PC-3 (cell line): ENCODE measurements at regions not wholly inside any gene's neighbourhood (a gene's known extent, or its start where the extent isn't known, plus 50 kb on each side); places are given as distances from the start of the nearest gene placed in this dataset.

Experiments
- ATAC-seq: fragments of 200-7000 bp; cut with Tn5 transposase; 2 replicates; pipeline ENCODE4 v1.9.1; 2020; ENCODE audit warnings: mild to moderate bottlenecking, moderate library complexity
- BruUV-seq: library from RNA; stranded (reverse); fragments of 400-500 nt; replicated peaks from 2 replicates; lab custom pipeline; 2021; lab: Mats Ljungman, UMichigan
- CTCF ChIA-PET: fragments of 300-600 bp; sonication (Branson Sonifier 250); formaldehyde crosslinking; loops from one replicate; lab custom pipeline; 2022; ENCODE audit warnings: antibody characterized with exemption; lab: Charles Lee
- POLR2A ChIA-PET: fragments of 300-600 bp; sonication (Branson Sonifier 250); formaldehyde crosslinking; loops from one replicate; lab custom pipeline; 2022; ENCODE audit warnings: antibody characterized with exemption; ENCODE audit not compliant: unreplicated experiment; lab: Charles Lee
- DNase-seq: peaks from one replicate; pipeline ENCODE4 v3.0.0-alpha.2; 2015
- H2AFZ ChIP-seq: fragments of 300-600 bp; sonication (generic); 2 replicates; pipeline ENCODE4 v1.6.0; 2016; ENCODE audit warnings: antibody characterized with exemption, low read length
- H3F3A ChIP-seq: fragments of 300-600 bp; sonication (generic); one replicate; pipeline ENCODE4 v1.6.0; 2017; ENCODE audit warnings: antibody characterized with exemption, low read length, control low read depth, mild to moderate bottlenecking; ENCODE audit not compliant: unreplicated experiment
- H3K27ac ChIP-seq: fragments of 300-600 bp; sonication (generic); 2 replicates; pipeline ENCODE4 v1.5.1; 2016; ENCODE audit warnings: mild to moderate bottlenecking, low read length
- H3K27me3 ChIP-seq: fragments of 300-600 bp; sonication (generic); 2 replicates; pipeline ENCODE4 v1.6.1; 2016; ENCODE audit warnings: low read length, mixed read lengths
- H3K36me3 ChIP-seq: fragments of 300-600 bp; sonication (generic); 2 replicates; pipeline ENCODE4 v1.6.1; 2016; ENCODE audit warnings: low read depth, mixed run types, low read length, mixed read lengths
- H3K4me1 ChIP-seq: fragments of 300-600 bp; sonication (generic); 2 replicates; pipeline ENCODE4 v1.5.1; 2016; ENCODE audit warnings: low read length; ENCODE audit not compliant: insufficient read depth
- H3K4me2 ChIP-seq: fragments of 300-600 bp; sonication (generic); 2 replicates; pipeline ENCODE4 v1.6.0; 2016; ENCODE audit warnings: low read length
- H3K4me3 ChIP-seq: fragments of 300-600 bp; sonication (generic); 2 replicates; pipeline ENCODE4 v1.5.1; 2016; ENCODE audit warnings: mild to moderate bottlenecking, low read length, mixed read lengths
- H3K79me2 ChIP-seq: fragments of 300-600 bp; sonication (generic); 2 replicates; pipeline ENCODE4 v1.6.1; 2017; ENCODE audit warnings: low read length, mixed read lengths
- H3K9ac ChIP-seq: fragments of 300-600 bp; sonication (generic); 2 replicates; pipeline ENCODE4 v1.6.0; 2016; ENCODE audit warnings: mild to moderate bottlenecking, low read length
- H3K9me2 ChIP-seq: fragments of 300-600 bp; sonication (generic); replicated peaks from 2 replicates; pipeline ENCODE4 v1.6.1; 2016; ENCODE audit warnings: mixed run types, low read length, mixed read lengths
- H3K9me3 ChIP-seq: fragments of 300-600 bp; sonication (generic); 2 replicates; pipeline ENCODE4 v1.6.1; 2016; ENCODE audit warnings: low read length, mixed read lengths
- H4K20me1 ChIP-seq: fragments of 300-600 bp; sonication (generic); 2 replicates; pipeline ENCODE4 v1.6.1; 2016; ENCODE audit warnings: low read length, mixed read lengths
- EZH2 ChIP-seq: fragments of 300-600 bp; sonication (generic); IDR thresholded peaks from one replicate; pipeline ENCODE4 v1.6.1; 2017; ENCODE audit warnings: antibody characterized with exemption, mild to moderate bottlenecking, low read length; ENCODE audit not compliant: unreplicated experiment
- EZH2phosphoT487 ChIP-seq: fragments of 300-600 bp; sonication (generic); IDR thresholded peaks from 2 replicates; pipeline ENCODE4 v1.6.1; 2018; ENCODE audit warnings: mild to moderate bottlenecking, antibody characterized with exemption, low read length, borderline replicate concordance
- intact Hi-C: fragments of 100-400 bp; cut with micrococcal nuclease; formaldehyde crosslinking; loops from 2 replicates; pipeline ENCODE4 v1.9.0; 2023
- TF ChIP-seq, protein P1 (sequence below): fragments of 300-600 bp; sonication (generic); conservative IDR thresholded peaks from 2 replicates; pipeline ENCODE4 v1.5.1; 2017; ENCODE audit warnings: antibody characterized with exemption, low read depth, mild to moderate bottlenecking, low read length

GRCh38 chr3:41104147-41104546 is 95.2 kb upstream of the CTNNB1 start:
- Histone ChIP-seq H3K36me3 (no peaks in the 10 kb centered on the region), H3K27ac (no peak overlapping the region), H3K9me3 (no peaks in the 10 kb centered on the region), H3K4me1 (peaks cover 17% of the 10 kb centered on the region), H3K9me2 (no peaks in the 10 kb centered on the region), H3K4me3 (no peak overlapping the region), H3F3A (no peaks in the 10 kb centered on the region), H3K4me2 (no peak overlapping the region), H3K79me2 (no peaks in the 10 kb centered on the region), H3K27me3 (peaks cover 16% of the 10 kb centered on the region; the same call in 1 of the 2 replicates), H2AFZ (no peak overlapping the region), H4K20me1 (no peaks in the 10 kb centered on the region), H3K9ac (no peak overlapping the region)
- no peak for ATAC-seq
- DNase-seq: no peak
- TF ChIP-seq, protein P1, sequence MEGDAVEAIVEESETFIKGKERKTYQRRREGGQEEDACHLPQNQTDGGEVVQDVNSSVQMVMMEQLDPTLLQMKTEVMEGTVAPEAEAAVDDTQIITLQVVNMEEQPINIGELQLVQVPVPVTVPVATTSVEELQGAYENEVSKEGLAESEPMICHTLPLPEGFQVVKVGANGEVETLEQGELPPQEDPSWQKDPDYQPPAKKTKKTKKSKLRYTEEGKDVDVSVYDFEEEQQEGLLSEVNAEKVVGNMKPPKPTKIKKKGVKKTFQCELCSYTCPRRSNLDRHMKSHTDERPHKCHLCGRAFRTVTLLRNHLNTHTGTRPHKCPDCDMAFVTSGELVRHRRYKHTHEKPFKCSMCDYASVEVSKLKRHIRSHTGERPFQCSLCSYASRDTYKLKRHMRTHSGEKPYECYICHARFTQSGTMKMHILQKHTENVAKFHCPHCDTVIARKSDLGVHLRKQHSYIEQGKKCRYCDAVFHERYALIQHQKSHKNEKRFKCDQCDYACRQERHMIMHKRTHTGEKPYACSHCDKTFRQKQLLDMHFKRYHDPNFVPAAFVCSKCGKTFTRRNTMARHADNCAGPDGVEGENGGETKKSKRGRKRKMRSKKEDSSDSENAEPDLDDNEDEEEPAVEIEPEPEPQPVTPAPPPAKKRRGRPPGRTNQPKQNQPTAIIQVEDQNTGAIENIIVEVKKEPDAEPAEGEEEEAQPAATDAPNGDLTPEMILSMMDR: no peak
- TF ChIP-seq EZH2phosphoT487 (no peak), EZH2 (no peak)
- intact Hi-C loops: no loop called here
- CTCF ChIA-PET: no interaction called here
- BruUV-seq: no TSS peak
- POLR2A ChIA-PET: no interaction called here

GRCh38 chr3:41106691-41107090 is 92.6 kb upstream of the CTNNB1 start:
- ChIA-PET CTCF (no interaction called here), POLR2A (no interaction called here)
- no peak overlapping the region for H3K27ac ChIP-seq
- H3K4me2 ChIP-seq: no peak overlapping the region
- H3K36me3 ChIP-seq: no peaks in the 10 kb centered on the region
- H3F3A ChIP-seq: no peaks in the 10 kb centered on the region
- ATAC-seq: no peak
- intact Hi-C loops: no loop called here
- H4K20me1 ChIP-seq: no peaks in the 10 kb centered on the region
- TF ChIP-seq EZH2 (no peak), EZH2phosphoT487 (no peak)
- TF ChIP-seq, protein P1: no peak
- H3K27me3 ChIP-seq: peaks cover 27% of the 10 kb centered on the region
- no peaks in the 10 kb centered on the region for H3K9me2 ChIP-seq
- BruUV-seq: no TSS peak
- DNase-seq: no peak
- H3K9ac ChIP-seq: no peak overlapping the region
- H2AFZ ChIP-seq: no peak overlapping the region
- H3K4me3 ChIP-seq: no peak overlapping the region
- H3K9me3 ChIP-seq: no peaks in the 10 kb centered on the region
- peaks cover 11% of the 10 kb centered on the region for H3K4me1 ChIP-seq
- no peaks in the 10 kb centered on the region for H3K79me2 ChIP-seq

GRCh38 chr3:41111011-41111410 is 88.3 kb upstream of the CTNNB1 start:
- intact Hi-C loops: no loop called here

More at GRCh38 chr3:41111011-41111410, 88.3 kb upstream of the CTNNB1 start:
- H3K79me2 ChIP-seq: no peaks in the 10 kb centered on the region
- POLR2A ChIA-PET: no interaction called here
- no TSS peak for BruUV-seq
- H3K4me3 ChIP-seq: no peak overlapping the region
- CTCF ChIA-PET: no interaction called here
- H4K20me1 ChIP-seq: no peaks in the 10 kb centered on the region
- TF ChIP-seq EZH2: no peak
- TF ChIP-seq EZH2phosphoT487: no peak
- TF ChIP-seq, protein P1: no peak
- no peak overlapping the region for H3K4me2 ChIP-seq
- H3K9me3 ChIP-seq: no peaks in the 10 kb centered on the region
- H3K36me3 ChIP-seq: no peaks in the 10 kb centered on the region
- no peaks in the 10 kb centered on the region for H3K4me1 ChIP-seq
- H3K27ac ChIP-seq: no peak overlapping the region
- ATAC-seq: no peak
- no peaks in the 10 kb centered on the region for H3K9me2 ChIP-seq
- no peaks in the 10 kb centered on the region for H3F3A ChIP-seq
- peaks cover 27% of the 10 kb centered on the region for H3K27me3 ChIP-seq
- DNase-seq: no peak
- H2AFZ ChIP-seq: no peak overlapping the region
- H3K9ac ChIP-seq: no peak overlapping the region
